Stimulated activated CD4-positive, alpha-beta T cell treated with anti-CD3 and anti-CD28 coated beads, Interleukin-12 subunit alpha, Interleukin-12 subunit beta, amount 100 ng/mL, for 48 hours (primary cell): ENCODE measurements at regions not wholly inside any gene's neighbourhood (a gene's known extent, or its start where the extent isn't known, plus 50 kb on each side); places are given as distances from the start of the nearest gene placed in this dataset.

Source experiments
- DNase-seq, 3 donors: peaks; one replicate each; pipeline ENCODE4 v3.0.0-alpha.2; 2020; ENCODE audit warnings: low read depth in 2 of 3, low spot score in 1 of 3

- no peak for DNase-seq
These were observed 488.7 kb upstream of the USP24 start for GRCh38 chr1:55703726-55704363.

- DNase-seq, result no peak
These were observed 486.9 kb upstream of the USP24 start for GRCh38 chr1:55702064-55702463.

DNA sequence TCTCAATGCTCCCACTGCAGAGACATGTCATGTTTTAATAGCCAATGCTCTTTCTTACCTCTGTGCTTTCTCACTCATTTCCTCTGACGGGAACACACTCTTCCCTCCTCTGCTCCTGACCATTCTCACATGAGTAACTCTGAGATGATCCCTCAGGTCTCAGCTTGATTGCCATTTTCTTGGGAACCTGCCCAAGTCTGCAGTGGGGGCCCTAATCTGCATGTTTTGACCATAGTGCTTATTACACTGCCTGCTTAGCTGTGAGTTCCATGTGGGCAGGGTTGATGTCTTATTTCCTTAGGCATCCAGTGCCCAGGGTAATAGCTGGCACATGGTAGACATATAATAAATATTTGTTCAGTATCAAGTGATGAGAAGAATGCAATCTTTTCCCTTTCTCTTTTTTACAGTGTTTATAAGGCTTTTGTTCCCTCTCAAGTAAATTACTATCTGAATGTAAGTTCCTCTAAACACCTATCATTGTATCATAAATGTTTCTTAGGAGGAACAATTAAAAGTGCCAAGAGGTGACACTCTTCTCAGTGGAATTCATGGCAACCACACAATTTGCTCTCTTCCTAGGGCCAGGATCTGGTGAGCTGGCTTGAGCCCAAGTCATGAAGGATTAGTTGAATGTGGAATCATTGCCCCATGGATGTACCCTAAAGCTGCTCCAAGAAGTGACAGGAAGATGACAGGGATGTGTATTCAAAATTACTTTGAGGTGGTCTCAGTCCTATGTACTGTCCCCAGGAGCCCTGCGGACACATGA is 485.4 kb upstream of the USP24 start:
- DNase-seq, result no peak

GRCh38 chr1:55699228-55699627 is 484.1 kb upstream of the USP24 start:
- DNase-seq, result no peak

DNA sequence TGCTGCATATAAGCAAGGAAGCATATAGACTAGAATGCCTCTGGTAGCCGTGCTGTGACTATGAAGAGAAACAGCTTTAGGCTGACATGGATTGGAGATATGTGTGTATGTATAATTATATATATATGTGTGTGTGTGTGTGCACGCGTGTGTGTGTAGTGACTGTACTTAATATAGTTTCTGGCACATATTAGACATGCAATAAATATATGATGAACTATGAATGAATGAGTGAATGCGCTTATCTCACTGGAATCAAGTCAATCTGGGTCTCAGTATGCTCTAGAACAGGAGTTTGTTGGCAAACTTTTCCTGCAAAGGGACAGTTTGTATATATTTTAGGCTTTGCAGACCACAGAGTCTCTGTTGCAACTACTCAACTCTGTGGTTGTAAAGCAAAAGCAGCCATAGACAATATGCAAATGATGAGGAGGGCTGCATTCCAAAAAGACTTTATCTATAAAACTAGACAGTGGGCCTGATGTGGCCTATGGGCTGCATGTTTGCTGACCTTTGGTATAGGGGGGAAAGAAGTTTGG is 482.9 kb upstream of the USP24 start:
- DNase-seq, result no peak

- no peak for DNase-seq
These were observed 481.7 kb upstream of the USP24 start for GRCh38 chr1:55696891-55697290.

DNA sequence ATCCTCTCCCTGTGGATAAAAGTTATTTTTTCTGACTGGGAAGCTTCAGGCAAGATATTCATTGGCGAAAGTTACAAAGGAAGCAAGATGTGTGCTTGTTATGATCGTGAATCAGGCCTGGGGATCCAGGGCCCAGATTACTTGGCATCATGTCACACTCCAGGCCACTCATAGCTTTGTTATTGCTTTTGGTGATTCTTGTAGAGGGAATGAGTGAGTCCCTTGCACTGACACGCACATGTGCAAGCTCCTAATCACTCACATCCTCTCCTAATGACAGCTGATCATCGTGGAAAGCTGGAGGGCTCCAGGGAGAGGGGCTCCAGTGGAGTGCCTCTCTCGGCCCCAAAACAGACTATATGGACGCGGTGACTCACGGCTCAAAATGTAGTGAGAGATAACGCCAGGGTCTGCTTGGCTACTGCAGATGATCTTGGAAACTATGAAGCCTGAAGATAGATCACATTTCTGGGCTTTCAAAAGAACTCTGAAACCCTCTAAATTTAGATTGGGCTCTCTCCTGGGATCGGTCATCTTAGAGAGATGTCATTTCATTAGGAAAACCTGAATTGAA is 481.1 kb upstream of the USP24 start:
- DNase-seq, result no peak

- DNase-seq, result no peak
These were observed 480.4 kb upstream of the USP24 start for GRCh38 chr1:55695552-55695951.

GRCh38 chr1:55695151-55695550 is 480.0 kb upstream of the USP24 start:
- DNase-seq, result no peak

DNA sequence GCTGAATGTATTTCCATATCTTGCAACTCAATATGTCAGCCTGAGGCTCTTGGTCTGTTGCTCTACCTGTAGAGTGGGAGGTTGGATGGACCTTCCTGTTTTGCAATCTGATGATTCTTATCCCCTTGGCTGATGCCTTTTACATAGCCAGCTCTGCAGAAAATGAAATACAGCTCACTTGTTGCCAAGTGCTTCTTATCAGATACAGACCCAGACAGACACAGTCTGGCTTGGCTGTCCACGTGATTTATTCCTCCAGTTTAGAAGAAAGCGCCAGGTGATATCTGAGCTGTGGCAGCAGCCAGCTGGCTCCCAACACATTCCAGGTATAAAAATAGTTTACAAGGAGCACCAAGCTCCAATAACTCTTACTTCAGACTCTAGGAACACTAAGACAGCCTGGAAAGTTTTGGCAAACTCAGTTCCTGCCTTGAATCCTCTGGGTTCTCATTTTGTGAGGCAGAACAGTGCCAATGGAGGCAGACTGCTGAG is 479.2 kb upstream of the USP24 start:
- DNase-seq, result no peak

DNA sequence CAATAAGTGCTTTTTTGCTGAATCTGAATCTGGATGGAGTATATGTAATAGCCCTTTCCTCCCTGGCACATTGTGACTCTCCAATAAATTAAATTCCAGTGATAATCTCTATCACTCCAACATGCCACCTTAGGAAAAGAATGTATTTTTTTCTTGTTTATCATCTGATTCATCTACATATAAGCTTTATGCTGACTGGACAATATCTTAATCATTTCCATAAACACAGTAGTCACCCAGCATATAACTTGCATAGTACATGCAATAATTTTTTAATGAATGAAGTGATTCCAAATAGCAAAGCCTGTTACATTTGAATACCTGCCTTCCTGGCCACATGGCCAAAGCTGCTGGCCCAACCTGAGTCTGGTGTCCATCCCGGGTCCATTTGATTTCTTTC is 477.6 kb upstream of the USP24 start:
- DNase-seq, result no peak

GRCh38 chr1:55690366-55690765 is 475.2 kb upstream of the USP24 start:
- DNase-seq, result no peak

- no peak for DNase-seq
These were observed 474.6 kb upstream of the USP24 start for GRCh38 chr1:55689800-55690199.

GRCh38 chr1:55685560-55685959 is 470.4 kb upstream of the USP24 start:
- DNase-seq, result no peak

DNA sequence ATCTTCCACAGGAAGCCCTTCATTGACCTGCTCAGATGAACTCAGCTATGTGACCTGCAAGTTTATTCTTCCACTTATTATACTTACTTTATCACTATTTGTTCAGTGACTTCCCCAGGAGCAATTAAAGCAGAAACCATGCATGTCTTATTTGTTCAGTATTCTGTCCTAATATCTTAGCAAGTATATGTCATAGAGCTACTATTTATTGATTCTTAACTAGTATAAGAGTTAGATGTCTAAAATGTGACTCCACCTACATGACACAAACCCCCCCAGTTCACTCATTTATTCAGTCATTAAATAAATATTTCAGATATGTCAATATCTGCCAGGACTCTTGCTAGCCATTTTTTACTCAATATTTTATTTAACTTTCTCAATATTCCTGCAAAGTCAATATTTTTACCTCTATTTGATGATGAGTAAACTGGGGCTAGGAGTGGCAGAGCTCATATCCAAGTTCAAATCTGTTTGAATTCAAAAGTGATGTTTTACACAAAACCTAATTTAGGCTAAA is 469.0 kb upstream of the USP24 start:
- DNase-seq, result no peak

GRCh38 chr1:55682198-55682597 is 467.0 kb upstream of the USP24 start:
- DNase-seq, result no peak

DNA sequence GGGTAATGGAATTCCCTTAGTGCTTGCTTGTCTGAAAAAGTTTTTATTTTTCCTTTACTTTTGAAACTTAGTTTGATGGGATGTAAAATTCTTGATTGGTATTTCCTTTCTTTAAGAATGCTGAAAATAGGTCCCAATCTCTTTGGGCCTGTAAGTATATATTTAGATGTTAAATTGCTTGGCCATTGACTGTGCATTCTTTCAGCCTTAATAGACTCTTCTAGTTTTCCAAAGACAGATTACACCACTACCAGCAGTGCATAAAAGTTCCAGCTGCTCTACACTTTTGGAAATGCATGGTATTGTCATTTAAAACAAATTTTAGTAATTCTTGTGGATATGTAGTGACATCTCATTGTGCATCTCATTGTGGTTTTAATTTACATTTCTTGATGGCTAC is 464.8 kb upstream of the USP24 start:
- no peak for DNase-seq

GRCh38 chr1:55673416-55673815 is 458.3 kb upstream of the USP24 start:
- DNase-seq, result no peak

DNA sequence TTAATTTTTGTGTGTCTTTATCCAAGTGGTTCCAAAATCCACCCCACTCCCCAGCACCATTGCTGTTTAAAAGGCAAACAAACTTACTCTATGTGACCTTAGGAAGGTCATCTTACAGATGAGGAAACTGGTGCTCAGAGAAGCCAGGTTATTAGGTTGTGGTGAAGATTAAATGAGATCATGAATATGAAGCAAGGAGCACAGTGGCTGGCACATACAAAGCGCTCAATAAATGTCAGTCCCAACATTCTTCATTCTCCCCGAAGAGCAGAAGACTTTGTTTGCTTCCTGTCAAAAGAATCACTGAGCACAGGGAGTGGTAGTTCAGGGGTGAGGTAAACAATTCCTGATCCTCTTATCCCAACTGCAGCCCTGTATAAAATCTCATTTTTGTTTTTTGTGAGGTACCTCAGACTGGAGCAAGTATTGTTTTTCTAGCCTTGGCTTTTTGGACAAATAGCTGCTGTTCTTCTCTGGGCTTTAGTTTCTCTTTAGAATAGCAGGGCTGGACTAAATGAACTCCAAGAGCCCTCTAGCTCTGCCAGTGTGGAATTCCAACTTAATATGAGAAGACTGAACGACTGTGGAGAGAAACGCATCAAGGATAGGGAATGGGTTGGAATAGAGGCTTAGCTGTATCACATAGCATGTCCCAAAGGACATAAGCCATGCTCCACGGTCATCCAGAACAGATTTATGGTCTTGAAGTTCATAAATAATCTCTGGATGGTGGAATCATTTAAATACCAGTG is 455.3 kb upstream of the USP24 start:
- DNase-seq, result no peak

DNA sequence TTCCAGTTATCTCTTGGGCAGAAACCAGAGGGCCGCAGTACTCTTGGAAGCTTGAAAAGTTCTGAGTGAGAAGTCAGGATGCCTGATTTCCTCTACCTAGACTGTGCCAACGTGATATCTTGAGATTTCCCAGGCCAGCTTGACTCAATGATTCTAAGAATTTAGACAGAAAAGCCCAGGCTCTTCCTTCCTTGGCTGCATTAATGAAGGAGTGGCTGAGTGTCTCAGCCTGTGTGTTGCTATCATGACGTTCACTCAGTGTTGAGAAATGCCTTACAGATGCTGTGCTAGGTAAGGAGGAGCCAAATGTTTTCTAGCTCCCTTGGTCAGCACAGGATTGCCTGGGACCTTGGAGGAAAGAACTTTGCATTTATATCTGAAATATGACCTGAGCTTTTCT is 454.1 kb upstream of the USP24 start:
- DNase-seq, result no peak

GRCh38 chr1:55662875-55663274 is 447.7 kb upstream of the USP24 start:
- no peak for DNase-seq
